ENCODE measurements at regions not wholly inside any gene's neighbourhood (a gene's known extent, or its start where the extent isn't known, plus 50 kb on each side); places are given as distances from the start of the nearest gene placed in this dataset.

DNA sequence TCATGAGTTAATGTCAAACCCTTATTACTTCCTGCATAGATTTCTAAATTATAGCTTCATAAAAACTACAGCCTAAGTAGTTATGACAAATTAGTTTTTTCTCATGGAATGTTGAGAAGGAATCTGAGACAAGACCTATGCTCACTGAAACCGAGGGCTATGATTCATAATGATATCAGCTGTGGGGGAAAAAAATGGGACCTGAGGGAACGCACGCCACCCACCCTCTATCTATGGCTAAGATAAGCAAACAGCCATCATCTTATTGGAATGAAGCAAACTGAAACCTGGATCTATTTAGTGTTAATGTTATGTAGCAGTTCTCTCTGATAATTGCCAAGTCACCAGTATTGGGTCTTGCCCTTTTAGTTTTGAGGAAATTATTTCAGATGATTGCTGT, 906.9 kb upstream of the RAG2 start:
- TF ChIP-seq CTCF (IDR thresholded peaks at IDR 0.05; ENCODE audit: extremely low read depth, insufficient read depth, missing control alignments) = no peak
- in situ Hi-C loops (cut with MboI; ENCODE audit: low pct_unique_long_range_greater_than_20kb, low sequenced_read_pairs, unreplicated experiment) = no loop called here
- no peak for DNase-seq (ENCODE audit: low spot score)

DNA sequence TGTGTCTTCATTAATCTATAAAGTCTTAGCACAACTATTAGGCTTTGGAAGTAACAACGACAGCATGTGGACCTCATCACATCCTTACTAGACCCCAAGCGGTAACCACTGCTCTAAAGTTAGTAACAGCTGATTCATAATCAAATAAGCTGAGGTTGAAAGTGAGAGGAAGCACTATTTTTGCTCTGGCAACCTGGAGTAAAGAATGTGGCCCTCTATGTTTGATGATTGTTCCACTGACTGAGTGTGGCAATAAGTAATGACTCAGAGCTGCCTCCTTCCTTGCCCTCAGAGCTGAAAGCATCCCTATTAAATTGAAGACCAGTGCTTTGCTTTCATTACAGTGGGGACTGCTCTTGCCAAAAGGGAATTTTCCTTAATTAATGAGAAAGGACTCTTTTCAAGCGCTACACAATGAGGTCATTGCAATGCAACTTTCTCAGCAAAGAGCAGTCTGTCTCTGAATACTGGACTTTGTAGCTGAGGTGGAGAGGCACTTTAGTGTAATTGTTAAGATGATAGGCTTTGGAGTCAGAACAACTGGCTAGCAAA, 906.1 kb upstream of the RAG2 start:
- in situ Hi-C loops (cut with MboI; ENCODE audit: low pct_unique_long_range_greater_than_20kb, low sequenced_read_pairs, unreplicated experiment) = no loop called here
- no peak for TF ChIP-seq CTCF (IDR thresholded peaks at IDR 0.05; ENCODE audit: extremely low read depth, insufficient read depth, missing control alignments)
- peak; percentile 38 for DNase-seq (ENCODE audit: low spot score)

- TF ChIP-seq CTCF (IDR thresholded peaks at IDR 0.05; ENCODE audit: extremely low read depth, insufficient read depth, missing control alignments) = no peak
- no peak for DNase-seq (ENCODE audit: low spot score)
- in situ Hi-C loops (cut with MboI; ENCODE audit: low pct_unique_long_range_greater_than_20kb, low sequenced_read_pairs, unreplicated experiment) = no loop called here
Observed at GRCh38 chr11:37503411-37504059, 905.5 kb upstream of the RAG2 start.

DNA sequence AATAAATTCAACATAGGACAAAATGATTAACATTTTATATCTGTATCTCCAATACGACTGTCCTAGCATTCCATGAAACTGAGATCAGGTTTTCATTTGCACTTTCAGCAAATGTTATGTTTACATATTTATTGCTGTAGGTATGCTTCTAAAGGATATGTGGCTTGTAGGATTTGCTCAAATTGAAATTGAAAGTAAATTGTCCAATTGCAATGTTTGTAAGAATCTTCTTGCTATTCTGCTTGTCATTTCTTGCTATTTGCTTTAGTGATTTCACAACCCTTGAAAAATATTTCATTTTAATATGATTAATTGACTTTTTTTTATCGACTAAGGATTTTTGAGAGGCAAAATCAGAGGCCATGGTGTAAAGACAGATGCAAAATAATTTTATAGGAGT, 904.2 kb upstream of the RAG2 start:
- no peak for TF ChIP-seq CTCF (IDR thresholded peaks at IDR 0.05; ENCODE audit: extremely low read depth, insufficient read depth, missing control alignments)
- no peak for DNase-seq (ENCODE audit: low spot score)

GRCh38 chr11:37500425-37500824, 902.4 kb upstream of the RAG2 start:
- no peak for DNase-seq (ENCODE audit: low spot score)
- in situ Hi-C loops (cut with MboI; ENCODE audit: low pct_unique_long_range_greater_than_20kb, low sequenced_read_pairs, unreplicated experiment) = no loop called here
- TF ChIP-seq CTCF (IDR thresholded peaks at IDR 0.05; ENCODE audit: extremely low read depth, insufficient read depth, missing control alignments) = no peak

More for the DNA sequence above, 904.2 kb upstream of the RAG2 start:
- in situ Hi-C loops (cut with MboI; ENCODE audit: low pct_unique_long_range_greater_than_20kb, low sequenced_read_pairs, unreplicated experiment) = no loop called here

DNA sequence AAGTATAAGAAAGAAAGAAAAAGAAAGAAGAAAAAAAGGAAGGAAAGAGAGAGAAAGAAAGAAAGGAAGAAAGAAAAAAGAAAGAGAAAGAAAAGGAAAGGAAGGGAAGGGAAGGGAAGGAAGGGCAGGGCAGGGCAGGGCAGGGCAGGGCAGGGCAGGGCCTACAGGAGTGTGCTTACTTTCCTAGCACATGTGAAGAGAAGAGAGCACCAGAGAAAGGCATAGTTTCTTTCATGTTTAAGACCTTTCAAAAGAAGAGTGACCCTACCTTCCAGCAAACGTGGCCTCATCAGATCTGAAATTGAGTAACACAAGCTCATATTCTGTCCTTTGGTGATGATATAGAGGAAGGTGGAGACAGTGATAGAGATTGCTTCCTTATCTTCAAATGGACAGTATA, 899.3 kb upstream of the RAG2 start:
- DNase-seq (ENCODE audit: low spot score) = no peak
- in situ Hi-C loops (cut with MboI; ENCODE audit: low pct_unique_long_range_greater_than_20kb, low sequenced_read_pairs, unreplicated experiment) = no loop called here
- no peak for TF ChIP-seq CTCF (IDR thresholded peaks at IDR 0.05; ENCODE audit: extremely low read depth, insufficient read depth, missing control alignments)
